GM13977 (cell line): ENCODE measurements at regions not wholly inside any gene's neighbourhood (a gene's known extent, or its start where the extent isn't known, plus 50 kb on each side); places are given as distances from the start of the nearest gene placed in this dataset.

Experiments used
- DNase-seq: peaks from one replicate; pipeline ENCODE4 v3.0.0; 2012; ENCODE audit warnings: low spot score
- CTCF ChIP-seq: IDR thresholded peaks from 2 replicates; pipeline ENCODE4 v1.5.1; 2012; ENCODE audit warnings: mild to moderate bottlenecking, control low read depth; ENCODE audit not compliant: insufficient read depth; ENCODE audit errors: extremely low read depth, missing control alignments
- in situ Hi-C: fragments of 300-500 bp; cut with MboI; formaldehyde crosslinking; loops from one replicate; pipeline ENCODE4 v1.12.0; 2022; ENCODE audit warnings: low sequenced_read_pairs, low pct_unique_long_range_greater_than_20kb, mixed read lengths, inconsistent platforms; ENCODE audit not compliant: unreplicated experiment

GRCh38 chr2:2580341-2580740 lies 249.3 kb upstream of the MYT1L start:
- no peak for TF ChIP-seq CTCF
- in situ Hi-C loops: no loop called here
- DNase-seq: no peak

- no peak for TF ChIP-seq CTCF
- in situ Hi-C loops: no loop called here
- no peak for DNase-seq
Observed at GRCh38 chr2:2579814-2580213, 248.7 kb upstream of the MYT1L start.

GRCh38 chr2:2577407-2577831 lies 246.3 kb upstream of the MYT1L start:
- no peak for TF ChIP-seq CTCF
- DNase-seq: no peak
- in situ Hi-C loops: no loop called here

- no peak for TF ChIP-seq CTCF
- no peak for DNase-seq
- in situ Hi-C loops: no loop called here
Observed at GRCh38 chr2:2575870-2576386, 244.9 kb upstream of the MYT1L start.

GRCh38 chr2:2575181-2575577 lies 244.1 kb upstream of the MYT1L start:
- TF ChIP-seq CTCF: no peak
- no peak for DNase-seq
- in situ Hi-C loops: no loop called here

- DNase-seq: no peak
- TF ChIP-seq CTCF: no peak
- in situ Hi-C loops: no loop called here
Observed at GRCh38 chr2:2574401-2575180, 243.5 kb upstream of the MYT1L start.
